GM12872 (cell line): ENCODE measurements at regions not wholly inside any gene's neighbourhood (a gene's known extent, or its start where the extent isn't known, plus 50 kb on each side); places are given as distances from the start of the nearest gene placed in this dataset.
A peak's percentile ranks its signal among the peaks of the same experiment; 100 is the strongest.

Source experiments
- TF ChIP-seq, protein P1 (sequence below): IDR thresholded peaks from 3 replicates; pipeline ENCODE4 v1.5.1; 2011; ENCODE audit warnings: low read depth, mild to moderate bottlenecking, low read length, moderate library complexity; ENCODE audit not compliant: insufficient read depth

DNA sequence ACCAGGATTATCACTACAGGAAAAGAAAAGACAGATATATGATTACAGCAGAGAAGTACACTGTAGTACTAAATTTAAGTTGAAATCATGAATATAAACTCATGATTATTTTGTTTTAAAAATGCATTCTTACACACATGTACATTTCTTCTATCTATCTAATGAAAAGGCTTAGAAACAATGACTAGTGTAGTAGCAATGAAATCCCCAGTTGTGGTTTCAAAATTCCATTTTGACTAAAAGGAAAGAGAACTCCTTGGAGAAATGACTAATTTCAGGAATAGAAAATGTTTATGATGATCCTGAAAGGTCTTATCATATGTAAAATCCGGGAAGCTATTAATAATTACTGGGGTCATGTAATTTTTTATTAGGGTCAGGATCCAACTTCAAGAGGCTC lies 195.0 kb upstream of the STARD13 start:
- TF ChIP-seq, protein P1, sequence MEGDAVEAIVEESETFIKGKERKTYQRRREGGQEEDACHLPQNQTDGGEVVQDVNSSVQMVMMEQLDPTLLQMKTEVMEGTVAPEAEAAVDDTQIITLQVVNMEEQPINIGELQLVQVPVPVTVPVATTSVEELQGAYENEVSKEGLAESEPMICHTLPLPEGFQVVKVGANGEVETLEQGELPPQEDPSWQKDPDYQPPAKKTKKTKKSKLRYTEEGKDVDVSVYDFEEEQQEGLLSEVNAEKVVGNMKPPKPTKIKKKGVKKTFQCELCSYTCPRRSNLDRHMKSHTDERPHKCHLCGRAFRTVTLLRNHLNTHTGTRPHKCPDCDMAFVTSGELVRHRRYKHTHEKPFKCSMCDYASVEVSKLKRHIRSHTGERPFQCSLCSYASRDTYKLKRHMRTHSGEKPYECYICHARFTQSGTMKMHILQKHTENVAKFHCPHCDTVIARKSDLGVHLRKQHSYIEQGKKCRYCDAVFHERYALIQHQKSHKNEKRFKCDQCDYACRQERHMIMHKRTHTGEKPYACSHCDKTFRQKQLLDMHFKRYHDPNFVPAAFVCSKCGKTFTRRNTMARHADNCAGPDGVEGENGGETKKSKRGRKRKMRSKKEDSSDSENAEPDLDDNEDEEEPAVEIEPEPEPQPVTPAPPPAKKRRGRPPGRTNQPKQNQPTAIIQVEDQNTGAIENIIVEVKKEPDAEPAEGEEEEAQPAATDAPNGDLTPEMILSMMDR: no peak

DNA sequence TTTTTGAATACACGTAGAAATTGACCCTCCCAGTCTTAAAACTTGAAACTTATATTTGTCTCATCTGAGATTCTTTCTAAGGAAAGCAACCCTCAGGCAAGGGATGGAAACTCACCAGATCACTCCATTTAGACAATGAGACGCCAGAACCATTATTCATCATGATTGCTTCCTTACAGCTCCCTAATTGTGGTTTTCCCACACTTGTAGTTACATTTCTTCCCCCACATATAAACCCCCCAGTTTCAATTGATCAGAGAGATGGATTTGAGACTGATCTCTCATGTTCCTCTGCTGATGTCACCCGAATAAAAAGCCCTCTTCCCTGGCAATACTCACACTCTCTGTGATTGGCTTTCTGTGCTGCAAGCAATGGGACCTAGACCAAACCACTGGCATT lies 197.9 kb upstream of the STARD13 start:
- TF ChIP-seq, protein P1: no peak

DNA sequence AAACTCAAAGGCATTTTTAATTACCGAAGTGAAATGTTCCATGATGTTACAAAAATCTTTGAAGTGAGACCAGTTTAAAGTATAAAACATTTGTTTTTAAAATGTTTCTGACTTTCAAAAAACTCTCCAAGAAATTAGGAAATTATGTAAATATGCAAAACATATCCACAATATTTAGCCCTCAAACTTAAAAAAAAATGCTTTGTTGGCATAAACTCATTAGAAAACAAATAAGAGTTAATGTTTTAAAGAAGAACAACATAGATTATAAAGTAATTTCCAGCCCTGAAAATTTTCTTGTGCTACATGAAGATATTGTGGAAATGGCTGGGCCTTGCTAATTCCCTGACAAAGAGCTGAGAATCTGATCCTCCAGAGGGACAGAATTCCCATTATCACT lies 199.7 kb upstream of the STARD13 start:
- TF ChIP-seq, protein P1: no peak

DNA sequence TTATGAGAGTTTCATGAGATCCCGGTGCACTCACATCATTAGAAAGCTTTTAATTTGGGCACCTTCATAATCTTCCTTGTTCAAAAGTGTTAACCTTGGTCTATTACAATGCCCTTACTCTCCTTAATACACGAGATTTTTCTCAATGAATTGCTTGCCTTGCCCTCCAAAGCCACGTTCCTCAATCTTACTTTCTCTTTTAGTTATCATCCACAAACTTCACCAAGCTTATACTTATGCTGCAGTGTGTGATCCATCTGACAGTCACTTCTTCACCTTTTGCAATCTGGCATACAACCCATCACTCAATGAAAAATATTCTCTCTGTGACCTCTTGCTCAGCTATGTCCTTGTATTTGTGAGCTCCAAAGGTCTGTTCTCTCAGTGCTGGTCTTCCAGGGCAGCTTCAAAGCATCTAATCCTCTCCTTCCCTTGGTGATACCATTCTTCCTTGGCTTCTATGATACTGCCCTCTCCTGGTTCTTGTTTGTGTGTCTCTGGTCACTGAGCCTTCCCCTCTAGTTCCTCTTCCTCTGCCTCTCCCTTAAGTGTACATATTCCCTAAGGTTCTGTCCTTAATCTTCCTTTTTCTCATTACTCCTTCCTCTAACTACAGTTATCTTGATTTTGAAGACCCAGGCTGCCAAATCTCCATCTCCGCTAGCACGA lies 202.2 kb upstream of the STARD13 start:
- TF ChIP-seq, protein P1: peak; percentile 40

DNA sequence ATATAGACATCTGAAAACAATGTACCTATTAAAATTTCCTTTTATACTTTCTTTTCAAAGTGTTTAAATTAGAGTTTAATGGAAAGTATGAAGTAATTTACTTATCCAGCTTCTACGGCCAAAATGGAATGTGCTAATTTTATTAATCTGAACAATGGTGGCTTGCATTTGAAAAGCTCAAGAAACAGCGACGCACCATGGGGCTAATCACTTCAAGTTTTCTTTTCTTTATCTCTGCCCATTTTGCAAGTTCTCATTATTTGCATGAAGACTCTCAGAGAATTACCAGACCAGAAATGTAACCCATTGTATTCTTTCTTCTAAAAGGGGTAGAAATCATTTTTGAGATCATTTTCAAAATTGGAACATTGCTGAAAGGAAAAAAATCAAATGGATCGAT lies 204.0 kb upstream of the STARD13 start:
- TF ChIP-seq, protein P1: no peak

DNA sequence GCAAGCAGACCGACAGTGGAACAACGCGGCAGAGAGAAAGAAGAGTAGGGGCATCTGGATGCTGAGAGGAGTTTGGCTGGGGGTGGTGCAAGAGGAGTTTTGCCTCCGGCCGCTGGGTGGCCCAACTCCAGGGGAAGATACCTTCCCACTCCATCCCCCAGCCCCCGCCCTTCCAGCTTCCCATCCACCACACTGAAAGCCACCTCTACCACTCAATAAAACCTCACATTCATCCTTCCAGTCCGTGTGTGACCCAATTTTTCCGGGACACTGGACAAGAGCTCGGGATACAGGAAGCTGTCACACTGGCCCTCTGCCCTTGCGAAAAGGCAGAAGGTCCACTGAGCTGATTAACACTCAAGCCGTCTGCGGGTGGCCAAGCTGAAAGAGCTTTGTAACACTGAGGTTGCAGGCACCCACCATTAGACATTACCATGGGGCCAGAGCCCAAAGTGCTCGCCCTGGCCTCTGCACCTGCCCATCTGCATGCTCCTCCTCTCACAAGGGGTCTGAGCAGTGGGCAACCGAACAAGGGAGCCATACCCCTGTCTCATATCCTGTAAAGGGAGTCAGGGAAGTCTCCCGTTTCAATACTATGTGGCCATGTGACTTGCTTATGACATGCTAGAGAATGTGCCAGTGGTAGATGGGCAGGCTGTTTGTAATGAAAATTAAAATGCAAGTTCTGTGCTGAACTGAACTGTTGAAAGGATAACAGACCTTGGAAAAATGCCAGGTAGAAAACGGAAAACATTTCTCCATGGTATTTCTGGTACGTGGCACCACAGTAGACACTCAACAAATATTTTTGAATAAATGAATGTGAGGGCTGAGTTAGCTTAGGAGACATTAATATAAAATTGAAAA lies 205.1 kb upstream of the STARD13 start:
- TF ChIP-seq, protein P1: no peak

DNA sequence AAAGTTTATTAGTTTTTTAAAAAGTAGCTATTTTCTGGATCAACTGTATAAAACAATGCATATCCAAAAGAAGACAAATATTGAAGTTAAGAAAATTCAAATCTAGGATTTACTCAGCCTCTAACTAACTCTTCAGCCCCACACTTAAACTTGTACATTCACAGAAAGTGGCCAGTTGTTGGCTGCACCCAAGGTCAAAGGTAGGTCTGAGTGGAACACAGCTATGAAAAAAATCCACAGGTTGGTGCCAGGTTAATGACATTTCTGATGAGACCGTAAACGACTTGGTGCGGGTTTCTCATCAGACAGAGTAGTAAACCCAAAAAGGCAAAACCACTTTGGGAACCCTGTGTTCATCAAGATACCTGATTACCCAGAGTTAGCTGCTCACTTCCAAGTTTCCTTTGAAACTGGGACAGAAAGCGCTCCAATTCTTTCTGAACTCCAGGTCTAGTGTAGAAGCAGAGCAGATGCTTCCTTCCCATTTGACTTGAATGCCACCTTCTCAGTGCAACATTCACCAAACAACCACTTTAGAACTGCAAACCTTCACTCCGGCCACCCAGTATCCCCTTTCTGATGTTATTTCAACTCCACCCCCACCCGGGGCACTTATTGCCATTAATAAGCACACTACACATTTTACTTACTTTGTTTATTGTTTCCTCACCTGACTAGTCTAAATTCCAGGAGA lies 208.3 kb upstream of the STARD13 start:
- TF ChIP-seq, protein P1: no peak
